Endometrium (tissue), 2 donors: ENCODE measurements at regions not wholly inside any gene's neighbourhood (a gene's known extent, or its start where the extent isn't known, plus 50 kb on each side); places are given as distances from the start of the nearest gene placed in this dataset.

Experiments used
- FAIRE-seq: peaks from 2 replicates; lab custom pipeline; 2012; peaks lifted over from hg19 to GRCh38; lab: Jason Lieb, UNC
- donor health status: control.
- donor health status: control.

DNA sequence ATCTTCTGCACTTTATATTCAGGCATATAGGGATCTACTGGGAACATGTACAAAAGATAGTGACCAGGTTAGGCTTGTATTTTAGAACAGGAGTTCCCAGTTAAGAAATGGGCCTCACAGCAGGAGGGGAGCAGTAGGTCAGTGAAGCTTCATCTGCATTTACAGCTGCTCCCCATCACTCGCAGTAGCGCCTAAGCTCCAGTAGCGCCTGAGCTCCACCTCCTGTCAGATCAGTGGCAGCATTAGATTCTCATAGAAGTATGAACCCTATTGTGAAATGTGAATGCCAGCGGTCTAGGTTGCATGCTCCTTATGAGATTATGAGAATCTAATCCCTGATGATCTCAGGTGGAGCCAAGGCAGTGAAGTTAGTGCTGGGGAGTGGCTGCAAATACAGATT lies 224.4 kb upstream of the CYRIA start:
- FAIRE-seq: no peak

DNA sequence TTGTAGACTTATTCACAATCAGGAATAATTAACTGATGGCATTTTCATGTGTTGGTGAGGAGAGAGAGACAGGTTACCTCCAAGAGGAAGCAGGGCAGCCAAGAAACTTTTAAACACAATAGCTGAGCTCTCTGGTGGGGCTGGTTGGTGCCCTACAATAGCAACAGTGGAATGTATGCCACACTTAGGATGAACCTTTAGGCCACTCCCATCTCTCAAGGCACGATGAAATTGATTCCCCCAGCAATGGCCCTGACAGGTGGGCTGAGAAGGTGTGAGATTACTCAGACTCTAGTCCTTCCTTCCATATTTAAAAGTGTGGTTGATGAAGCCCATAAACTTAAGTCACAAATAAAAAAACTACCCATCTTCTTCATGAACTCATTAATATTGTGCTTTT lies 219.4 kb upstream of the CYRIA start:
- FAIRE-seq: no peak

DNA sequence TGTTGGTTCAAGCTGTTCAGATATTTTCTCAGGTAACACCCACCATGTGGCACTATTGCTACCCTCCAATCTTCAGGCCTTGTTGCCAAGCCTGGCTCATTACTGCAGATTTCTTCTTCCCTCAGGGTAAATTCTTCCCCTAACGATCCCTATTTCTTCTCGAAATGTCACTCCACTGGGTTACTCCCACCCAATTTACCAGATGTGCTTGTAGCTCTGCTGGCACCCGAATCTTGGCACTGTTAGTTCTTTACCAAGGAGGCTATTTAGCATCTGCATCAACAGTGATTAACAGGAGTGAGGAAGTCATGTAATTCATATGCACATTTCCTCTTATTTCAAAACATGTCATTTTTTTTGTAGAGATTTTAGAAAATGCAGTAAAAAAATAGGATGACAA lies 217.1 kb upstream of the CYRIA start:
- FAIRE-seq: no peak

DNA sequence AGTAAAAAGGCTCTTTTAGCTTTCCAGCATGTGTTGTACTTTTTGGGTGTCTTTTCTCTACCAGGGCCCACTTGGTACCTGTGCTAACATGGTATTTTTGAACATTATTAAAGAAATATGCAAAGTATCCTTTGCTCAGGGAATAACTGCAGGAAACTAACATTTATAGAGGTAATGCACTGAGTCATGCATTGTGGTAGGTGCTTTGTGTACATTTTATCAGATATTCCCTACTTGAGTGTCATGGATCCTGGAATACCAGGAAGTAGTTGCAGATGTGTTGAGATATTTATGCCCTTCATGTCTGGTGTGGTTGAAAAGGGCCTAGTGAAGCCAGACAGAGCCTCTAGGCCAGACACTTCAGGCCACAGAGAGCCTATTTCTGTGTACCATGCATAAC lies 215.5 kb upstream of the CYRIA start:
- no peak for FAIRE-seq

DNA sequence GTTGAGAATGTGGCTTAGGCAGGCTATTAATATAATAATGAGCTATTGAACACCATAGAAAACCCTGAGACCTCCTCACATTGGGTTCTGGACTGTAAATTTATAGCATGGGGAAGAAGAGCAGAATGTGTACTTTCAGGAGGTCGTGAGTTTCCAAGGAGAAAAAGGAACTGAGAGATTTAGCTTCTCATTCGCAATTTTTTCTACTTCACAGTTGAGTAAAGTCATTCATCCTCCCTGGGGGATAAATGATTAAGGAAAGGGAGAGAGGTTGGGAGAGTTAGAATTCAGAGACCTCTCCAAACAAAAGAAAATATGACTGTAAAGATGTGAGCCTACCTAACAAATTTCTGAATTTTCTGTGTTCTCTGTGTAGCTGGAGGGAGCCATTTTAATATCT lies 205.8 kb upstream of the CYRIA start:
- FAIRE-seq: no peak

GRCh38 chr2:16870491-16871076 lies 204.9 kb upstream of the CYRIA start:
- no peak for FAIRE-seq

GRCh38 chr2:16869711-16870110 lies 204.1 kb upstream of the CYRIA start:
- FAIRE-seq: no peak

- FAIRE-seq: no peak
Measured at GRCh38 chr2:16862471-16862870, 196.8 kb upstream of the CYRIA start.

- FAIRE-seq: no peak
Measured at GRCh38 chr2:16861530-16861929, 195.9 kb upstream of the CYRIA start.

DNA sequence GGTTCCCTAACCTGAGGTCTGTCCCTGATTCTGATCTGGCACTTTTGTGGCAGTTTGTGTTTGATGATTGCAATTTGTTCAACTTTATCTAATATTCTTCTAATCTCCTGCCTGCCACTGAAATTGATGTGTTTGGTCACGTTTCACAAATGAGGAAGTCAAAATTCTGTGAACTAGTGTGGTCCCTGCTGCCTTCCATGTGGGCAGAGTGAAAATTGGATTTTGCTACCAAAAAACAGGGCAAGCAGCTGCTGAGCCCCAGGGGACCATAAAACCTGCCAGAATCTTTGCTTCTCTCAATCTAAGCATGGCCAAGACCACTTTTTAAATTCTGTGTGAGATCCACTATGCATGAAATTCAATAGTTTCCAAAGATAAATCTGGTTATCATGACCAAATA lies 195.5 kb upstream of the CYRIA start:
- no peak for FAIRE-seq

DNA sequence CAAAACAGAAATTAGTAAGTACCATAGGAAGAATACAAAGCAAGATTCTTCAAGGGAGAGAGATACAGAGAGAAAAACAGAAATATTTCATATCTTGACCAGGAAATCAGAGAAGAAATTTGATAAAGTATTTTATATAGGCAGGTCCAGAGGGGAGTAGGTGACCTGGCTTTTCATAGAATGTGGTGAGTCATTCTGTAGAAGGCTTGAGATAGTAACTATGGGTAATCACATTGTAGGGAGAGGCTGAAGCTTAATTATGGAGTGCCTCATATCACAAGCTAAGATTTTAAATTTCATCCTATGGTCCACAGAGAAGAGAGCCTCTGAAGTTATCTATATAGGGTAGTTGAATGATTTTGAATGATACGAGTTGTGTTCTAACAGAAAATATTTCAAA lies 195.0 kb upstream of the CYRIA start:
- FAIRE-seq: no peak

- no peak for FAIRE-seq
Measured at GRCh38 chr2:16855183-16855582, 189.5 kb upstream of the CYRIA start.

DNA sequence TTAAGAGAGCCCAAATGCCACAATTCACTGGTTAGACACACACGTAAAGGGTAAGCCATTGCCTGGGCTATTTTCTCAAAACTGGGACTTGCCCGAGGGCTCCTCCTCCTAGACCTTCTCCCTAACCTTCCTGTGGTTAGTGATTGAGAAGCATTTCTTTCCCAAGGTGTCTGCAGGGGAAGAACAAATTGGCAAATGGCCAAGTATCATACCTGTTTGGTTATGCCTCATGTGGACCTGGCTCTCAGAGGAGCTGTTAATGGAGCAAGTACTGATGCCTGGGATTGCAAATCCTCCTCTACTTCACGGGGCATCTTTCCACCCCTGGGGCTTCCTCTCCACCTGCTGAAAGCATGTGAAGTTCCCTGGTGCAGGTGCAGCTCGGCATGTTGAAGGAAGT lies 187.5 kb upstream of the CYRIA start:
- FAIRE-seq: no peak

GRCh38 chr2:16852651-16853050 lies 187.0 kb upstream of the CYRIA start:
- no peak for FAIRE-seq

- FAIRE-seq: no peak
Measured at GRCh38 chr2:16851126-16851525, 185.5 kb upstream of the CYRIA start.

DNA sequence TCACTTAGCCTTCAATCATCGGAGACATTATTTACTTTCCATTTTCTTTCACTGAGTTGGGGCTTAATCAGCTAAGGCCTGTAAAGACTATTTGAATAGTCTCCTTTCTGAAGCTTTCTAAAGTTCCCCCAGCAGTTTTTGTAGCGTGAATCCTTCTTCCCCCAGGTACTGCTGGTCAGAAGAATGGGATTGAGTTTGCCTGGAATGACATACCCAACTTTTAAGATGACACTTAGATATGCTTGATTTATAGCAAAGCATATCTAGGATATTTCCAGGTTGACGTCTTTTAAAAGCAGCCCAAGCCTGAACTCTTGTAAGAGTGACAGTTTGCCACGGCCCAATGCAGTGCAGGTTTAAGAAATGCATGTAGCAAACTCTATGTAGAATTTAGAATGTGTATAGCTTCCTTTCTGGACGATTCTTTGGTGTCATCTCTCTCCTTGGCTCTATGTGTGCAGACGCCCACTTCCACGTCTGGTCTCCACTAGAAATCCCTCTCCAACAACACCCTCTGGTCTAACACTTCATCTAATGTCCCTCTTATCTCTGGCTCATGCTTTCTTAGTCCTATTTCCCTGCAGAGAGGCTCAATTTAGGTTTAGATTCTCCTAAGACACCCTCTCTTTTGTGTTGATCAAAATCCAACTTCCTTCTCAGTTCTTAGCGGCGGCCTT lies 175.0 kb upstream of the CYRIA start:
- FAIRE-seq: no peak

DNA sequence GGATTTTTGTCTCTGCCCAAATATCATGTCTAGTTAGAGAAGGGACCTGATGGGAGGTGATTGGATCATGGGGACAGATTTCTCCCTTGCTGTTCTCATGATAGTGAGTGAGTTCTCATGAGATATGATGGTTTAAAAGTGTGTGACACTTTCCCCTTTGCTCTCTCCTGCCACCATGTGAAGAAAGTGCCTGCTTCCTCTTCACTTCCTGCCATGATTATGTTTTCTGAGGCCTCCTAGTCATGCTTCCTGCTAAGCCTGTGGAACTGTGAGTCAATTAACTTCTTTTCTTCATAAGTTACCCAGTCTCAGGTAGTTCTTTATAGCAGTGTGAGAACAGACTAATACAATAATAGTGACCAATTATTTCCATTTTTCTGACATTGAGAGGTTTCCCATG lies 167.3 kb upstream of the CYRIA start:
- FAIRE-seq: no peak

DNA sequence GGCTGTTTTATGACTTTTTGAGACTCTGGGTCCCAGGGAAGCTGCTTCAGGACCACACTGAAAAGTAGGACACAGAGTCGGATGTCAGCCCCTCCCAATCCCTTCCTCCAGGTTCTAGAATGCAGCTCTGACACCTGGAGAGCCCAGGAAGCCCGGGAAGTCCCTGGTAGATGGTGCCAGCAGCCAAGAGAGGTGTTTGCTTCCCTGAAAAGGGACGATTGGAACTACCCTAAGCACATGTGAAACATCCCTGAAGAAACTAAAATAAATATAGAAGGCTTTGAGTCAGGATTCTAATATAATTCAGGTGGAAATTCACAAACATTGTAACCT lies 163.2 kb upstream of the CYRIA start:
- no peak for FAIRE-seq

- no peak for FAIRE-seq
Measured at GRCh38 chr2:16828044-16828827, 162.6 kb upstream of the CYRIA start.

DNA sequence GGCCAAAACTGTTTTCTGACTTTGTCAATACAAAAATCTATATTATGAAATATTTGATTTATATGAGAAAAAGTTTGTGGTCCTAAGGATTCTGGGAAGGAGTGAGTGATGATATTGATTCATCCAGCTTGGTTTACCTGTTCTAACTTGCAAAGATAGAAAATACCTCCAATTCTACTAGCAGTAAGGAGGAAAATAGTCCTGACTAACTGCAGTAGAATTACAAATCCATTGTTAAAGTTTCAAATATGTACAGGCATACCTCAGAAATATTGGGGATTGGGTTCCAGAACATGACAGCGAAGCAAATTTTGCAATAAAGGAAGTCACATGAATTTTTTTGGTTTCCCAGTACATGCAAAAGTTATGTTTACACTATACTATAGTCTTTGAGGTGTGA lies 158.8 kb upstream of the CYRIA start:
- FAIRE-seq: no peak

DNA sequence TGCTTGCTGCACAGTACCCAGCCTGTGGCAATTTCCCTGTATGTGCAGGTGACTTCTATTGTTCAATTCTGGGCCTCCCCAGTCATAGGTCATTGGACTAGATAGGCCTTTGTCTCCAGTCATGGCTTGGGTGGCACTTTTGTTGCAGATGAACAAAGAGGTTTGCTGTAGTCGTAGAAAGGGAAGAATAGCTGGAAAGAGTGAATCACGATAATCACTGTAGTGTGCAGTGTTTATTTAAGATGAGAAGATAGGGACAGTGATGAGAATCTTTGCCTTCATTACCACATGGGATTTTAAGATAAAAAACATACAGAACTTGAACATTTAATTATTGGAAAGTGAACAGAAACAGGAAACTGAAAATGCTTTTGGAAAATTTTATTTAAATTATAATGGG lies 156.1 kb upstream of the CYRIA start:
- no peak for FAIRE-seq

DNA sequence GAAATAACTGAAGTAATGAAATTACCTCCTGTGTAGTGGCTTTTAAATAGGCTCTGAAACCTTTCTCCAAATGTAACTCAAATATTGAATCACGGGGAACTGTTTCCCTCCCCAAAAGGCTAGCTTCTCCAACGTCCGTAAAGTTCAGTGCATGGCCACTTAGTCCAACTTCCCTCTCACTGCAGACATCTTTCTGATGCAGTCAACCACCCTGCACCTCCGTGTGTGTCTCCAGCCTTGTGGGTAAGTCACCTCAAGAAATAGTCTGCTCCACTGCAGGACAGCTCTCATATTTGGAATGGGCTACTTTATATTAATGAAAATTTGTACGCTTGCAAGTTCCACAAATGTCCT lies 152.5 kb upstream of the CYRIA start:
- FAIRE-seq: no peak

- no peak for FAIRE-seq
Measured at GRCh38 chr2:16817305-16818202, 151.9 kb upstream of the CYRIA start.
